Uterus (tissue), 2 donors: ENCODE measurements at regions not wholly inside any gene's neighbourhood (a gene's known extent, or its start where the extent isn't known, plus 50 kb on each side); places are given as distances from the start of the nearest gene placed in this dataset.

ENCODE experiments used
- POLR2A ChIP-seq, 2 donors: fragments of 450-650 bp; IDR thresholded peaks; one replicate each; pipeline ENCODE4 v1.6.1; 2016; ENCODE audit warnings: antibody characterized with exemption in 2 of 2, mild to moderate bottlenecking in 1 of 2, moderate library complexity in 1 of 2
- TF ChIP-seq, protein P1 (sequence below), 4 experiments: fragments of 200-600 bp in 2 of 4; fragments of 450-650 bp in 2 of 4; sonication (generic) in 2 of 4; IDR thresholded peaks; one replicate each; pipeline ENCODE4 v1.5.1; 2016 to 2019; ENCODE audit warnings: antibody characterized with exemption in 4 of 4, mild to moderate bottlenecking in 2 of 4, moderate library complexity in 1 of 4

DNA sequence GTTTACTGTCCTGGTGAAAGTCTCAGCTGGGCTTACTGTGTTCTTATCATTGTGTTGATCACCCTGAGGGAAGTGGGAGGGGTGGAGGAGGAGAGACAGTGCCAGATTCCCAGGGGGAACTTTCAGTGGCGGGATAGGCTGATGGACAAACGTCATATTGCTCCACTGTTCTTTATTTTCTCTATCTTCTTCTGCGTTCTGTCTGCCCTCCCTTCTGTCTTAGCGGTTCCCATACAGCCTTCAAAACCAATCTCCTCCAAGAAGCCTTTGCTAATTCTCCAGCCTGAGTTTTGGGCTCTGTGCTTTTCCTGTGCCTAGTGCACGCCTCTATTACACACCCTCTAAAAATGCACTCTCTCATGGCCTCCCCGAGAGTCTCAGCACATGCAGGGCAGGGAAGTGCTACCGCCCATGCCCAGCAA, 448.7 kb upstream of the FAT1 start:
- TF ChIP-seq, protein P1, sequence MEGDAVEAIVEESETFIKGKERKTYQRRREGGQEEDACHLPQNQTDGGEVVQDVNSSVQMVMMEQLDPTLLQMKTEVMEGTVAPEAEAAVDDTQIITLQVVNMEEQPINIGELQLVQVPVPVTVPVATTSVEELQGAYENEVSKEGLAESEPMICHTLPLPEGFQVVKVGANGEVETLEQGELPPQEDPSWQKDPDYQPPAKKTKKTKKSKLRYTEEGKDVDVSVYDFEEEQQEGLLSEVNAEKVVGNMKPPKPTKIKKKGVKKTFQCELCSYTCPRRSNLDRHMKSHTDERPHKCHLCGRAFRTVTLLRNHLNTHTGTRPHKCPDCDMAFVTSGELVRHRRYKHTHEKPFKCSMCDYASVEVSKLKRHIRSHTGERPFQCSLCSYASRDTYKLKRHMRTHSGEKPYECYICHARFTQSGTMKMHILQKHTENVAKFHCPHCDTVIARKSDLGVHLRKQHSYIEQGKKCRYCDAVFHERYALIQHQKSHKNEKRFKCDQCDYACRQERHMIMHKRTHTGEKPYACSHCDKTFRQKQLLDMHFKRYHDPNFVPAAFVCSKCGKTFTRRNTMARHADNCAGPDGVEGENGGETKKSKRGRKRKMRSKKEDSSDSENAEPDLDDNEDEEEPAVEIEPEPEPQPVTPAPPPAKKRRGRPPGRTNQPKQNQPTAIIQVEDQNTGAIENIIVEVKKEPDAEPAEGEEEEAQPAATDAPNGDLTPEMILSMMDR (IDR thresholded peaks at IDR 0.05), result no peak
- no peak for TF ChIP-seq POLR2A (IDR thresholded peaks at IDR 0.05)
